Right atrium auricular region (tissue), 2 donors: ENCODE measurements at regions not wholly inside any gene's neighbourhood (a gene's known extent, or its start where the extent isn't known, plus 50 kb on each side); places are given as distances from the start of the nearest gene placed in this dataset.

ENCODE experiments used
- DNase-seq: peaks from one replicate; pipeline ENCODE4 v3.0.0-alpha.2; 2019; ENCODE audit warnings: low spot score
- H3K27ac ChIP-seq, 2 donors: fragments of 200-600 bp; sonication (generic); 1 replicate in 1 of 2; 2 replicates in 1 of 2; pipeline ENCODE4 v1.5.1; 2016 to 2019
- H3K27me3 ChIP-seq, 2 donors: fragments of 200-600 bp; sonication (generic); one replicate each; pipeline versions ENCODE4 v1.5.1 to v1.6.0; 2017 to 2019
- H3K36me3 ChIP-seq: fragments of 200-600 bp; sonication (generic); one replicate; pipeline ENCODE4 v1.5.1; 2016
- H3K4me1 ChIP-seq, 2 donors: fragments of 200-600 bp; sonication (generic); one replicate each; pipeline versions ENCODE4 v1.5.1 to v1.6.0; 2017 to 2019
- H3K4me3 ChIP-seq, 2 donors: fragments of 200-600 bp; sonication (generic); 1 replicate in 1 of 2; 2 replicates in 1 of 2; pipeline ENCODE4 v1.5.1; 2017 to 2019; ENCODE audit warnings: mild to moderate bottlenecking in 1 of 2, moderate library complexity in 1 of 2
- H3K9me3 ChIP-seq, 2 donors: fragments of 200-600 bp; sonication (generic); one replicate each; pipeline ENCODE4 v1.5.1; 2019
- CTCF ChIP-seq, 2 donors: fragments of 200-600 bp; sonication (generic); IDR thresholded peaks; one replicate each; pipeline ENCODE4 v1.5.1; 2019; ENCODE audit warnings: antibody characterized with exemption in 2 of 2

GRCh38 chr2:48183276-48183675, 131.2 kb upstream of the FOXN2 start:
- Histone ChIP-seq H3K4me3 (no peak overlapping the region), H3K4me1 (no peaks in the 10 kb centered on the region), H3K36me3 (no peaks in the 10 kb centered on the region), H3K27me3 (no peaks in the 10 kb centered on the region), H3K27ac (no peak overlapping the region), H3K9me3 (no peaks in the 10 kb centered on the region)
- DNase-seq = no peak
- TF ChIP-seq CTCF (IDR thresholded peaks at IDR 0.05) = no peak

- DNase-seq = no peak
- Histone ChIP-seq H3K27ac (no peak overlapping the region), H3K4me1 (no peaks in the 10 kb centered on the region), H3K4me3 (no peak overlapping the region), H3K36me3 (no peaks in the 10 kb centered on the region), H3K27me3 (no peaks in the 10 kb centered on the region), H3K9me3 (no peaks in the 10 kb centered on the region)
- no peak for TF ChIP-seq CTCF (IDR thresholded peaks at IDR 0.05)
Measured at GRCh38 chr2:48183991-48184390, 130.5 kb upstream of the FOXN2 start.

DNA sequence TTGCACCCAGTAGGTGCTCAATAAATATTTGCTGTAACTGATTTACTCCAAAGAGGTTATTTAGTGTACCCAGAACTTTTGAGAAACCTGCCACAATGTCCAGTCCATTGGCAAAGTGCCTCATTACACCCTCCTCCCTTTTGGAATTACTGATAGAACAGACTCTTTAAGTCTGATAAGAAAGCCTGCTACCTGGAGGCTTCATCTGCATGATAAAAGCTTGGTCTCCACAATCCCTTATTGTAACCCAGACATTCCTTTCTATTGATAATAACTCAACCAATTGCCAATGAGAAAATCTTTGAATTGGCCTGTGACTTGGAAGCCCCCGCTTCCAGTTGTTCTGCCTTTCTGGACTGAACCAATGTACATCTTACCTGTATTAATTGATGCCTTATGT, 127.0 kb upstream of the FOXN2 start:
- no peak for TF ChIP-seq CTCF (IDR thresholded peaks at IDR 0.05)
- Histone ChIP-seq H3K4me1 (no peaks in the 10 kb centered on the region), H3K27ac (no peak overlapping the region), H3K4me3 (no peak overlapping the region), H3K27me3 (no peaks in the 10 kb centered on the region), H3K9me3 (no peaks in the 10 kb centered on the region), H3K36me3 (no peaks in the 10 kb centered on the region)
- DNase-seq = peak; percentile 21

DNA sequence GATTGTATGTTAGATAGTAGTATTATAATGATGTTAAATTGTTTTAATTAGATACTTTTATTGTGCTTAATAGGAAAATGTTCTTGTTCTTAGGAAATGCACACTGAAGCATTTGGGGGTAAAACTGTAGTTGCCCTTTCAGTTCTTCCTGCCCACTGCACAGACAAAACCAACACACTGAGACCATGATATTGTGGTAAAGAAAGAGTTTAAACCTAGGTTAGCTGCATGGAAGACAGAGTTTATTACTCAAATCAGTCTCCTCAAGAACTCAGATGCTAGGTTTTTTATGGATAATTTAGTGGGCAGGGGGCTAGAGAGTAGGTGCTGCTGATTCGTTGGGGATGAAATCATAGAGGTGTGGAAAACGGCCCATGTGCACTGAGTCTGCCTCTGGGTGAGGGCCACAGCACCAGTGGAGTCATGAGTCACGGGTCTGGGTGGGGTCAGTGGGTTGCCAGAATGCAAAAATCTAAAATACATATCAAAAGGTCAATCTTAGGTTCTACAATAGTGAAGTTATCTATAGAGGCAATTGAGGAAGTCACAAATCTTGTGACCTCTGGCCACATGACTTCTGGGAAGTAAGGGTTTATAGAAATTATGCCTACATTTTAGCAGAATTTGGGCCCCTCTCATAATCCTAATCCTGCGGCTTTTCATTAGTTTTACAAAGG, 124.8 kb upstream of the FOXN2 start:
- DNase-seq = no peak
- H3K36me3 ChIP-seq = no peaks in the 10 kb centered on the region

DNA sequence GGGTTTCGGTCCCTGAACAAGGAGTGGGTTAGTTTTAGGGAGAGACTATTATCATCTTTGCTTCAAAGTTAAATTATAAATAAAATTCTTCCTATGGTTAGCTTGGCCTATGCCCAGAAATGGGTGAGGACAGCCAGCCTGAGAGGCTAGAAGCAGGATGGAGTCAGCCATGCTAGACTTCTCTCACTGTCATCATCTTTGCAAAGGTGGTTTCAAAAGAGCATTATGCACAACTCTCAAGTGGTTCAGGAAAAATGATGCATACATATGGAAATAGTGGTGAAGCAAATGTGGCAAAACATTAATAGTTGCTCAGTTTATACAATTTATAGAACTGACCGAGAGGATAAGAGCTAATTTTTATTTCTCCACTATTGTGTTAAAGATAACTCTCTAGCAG, 124.3 kb upstream of the FOXN2 start:
- Histone ChIP-seq H3K4me3 (no peak overlapping the region), H3K9me3 (no peaks in the 10 kb centered on the region), H3K4me1 (no peaks in the 10 kb centered on the region), H3K27ac (no peak overlapping the region), H3K27me3 (no peaks in the 10 kb centered on the region), H3K36me3 (no peaks in the 10 kb centered on the region)
- no peak for DNase-seq
- no peak for TF ChIP-seq CTCF (IDR thresholded peaks at IDR 0.05)

More for the DNA sequence above, 124.8 kb upstream of the FOXN2 start:
- no peaks in the 10 kb centered on the region for H3K9me3 ChIP-seq
- no peak overlapping the region for H3K27ac ChIP-seq
- no peak overlapping the region for H3K4me3 ChIP-seq
- H3K27me3 ChIP-seq = no peaks in the 10 kb centered on the region
- H3K4me1 ChIP-seq = no peaks in the 10 kb centered on the region
- TF ChIP-seq CTCF (IDR thresholded peaks at IDR 0.05) = no peak

DNA sequence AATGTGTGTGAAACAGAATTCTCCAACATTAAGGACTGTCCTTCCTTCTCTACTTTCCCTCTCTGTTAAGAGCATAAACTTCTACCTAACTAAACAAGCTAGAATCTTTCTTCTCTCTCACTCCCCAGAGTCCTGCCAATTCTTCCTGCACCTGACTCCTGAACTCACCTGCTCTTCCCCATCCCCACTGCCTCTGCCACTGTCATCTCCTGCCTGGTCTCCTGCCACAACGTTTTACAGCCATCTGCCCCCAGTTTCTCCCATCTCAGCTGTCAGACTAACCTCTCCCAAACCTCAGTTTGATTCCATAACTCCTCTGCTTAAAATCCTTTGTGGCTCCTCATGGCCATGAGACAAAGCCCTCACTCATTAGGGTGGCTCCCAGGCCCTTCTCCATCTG, 119.8 kb upstream of the FOXN2 start:
- H3K27me3 ChIP-seq = no peaks in the 10 kb centered on the region
- no peak for TF ChIP-seq CTCF (IDR thresholded peaks at IDR 0.05)
- H3K4me3 ChIP-seq = no peak overlapping the region
- no peak for DNase-seq
- H3K27ac ChIP-seq = no peak overlapping the region
- H3K36me3 ChIP-seq = no peaks in the 10 kb centered on the region
- H3K4me1 ChIP-seq = no peaks in the 10 kb centered on the region
- no peaks in the 10 kb centered on the region for H3K9me3 ChIP-seq
